ENCODE measurements at regions not wholly inside any gene's neighbourhood (a gene's known extent, or its start where the extent isn't known, plus 50 kb on each side); places are given as distances from the start of the nearest gene placed in this dataset.

DNA sequence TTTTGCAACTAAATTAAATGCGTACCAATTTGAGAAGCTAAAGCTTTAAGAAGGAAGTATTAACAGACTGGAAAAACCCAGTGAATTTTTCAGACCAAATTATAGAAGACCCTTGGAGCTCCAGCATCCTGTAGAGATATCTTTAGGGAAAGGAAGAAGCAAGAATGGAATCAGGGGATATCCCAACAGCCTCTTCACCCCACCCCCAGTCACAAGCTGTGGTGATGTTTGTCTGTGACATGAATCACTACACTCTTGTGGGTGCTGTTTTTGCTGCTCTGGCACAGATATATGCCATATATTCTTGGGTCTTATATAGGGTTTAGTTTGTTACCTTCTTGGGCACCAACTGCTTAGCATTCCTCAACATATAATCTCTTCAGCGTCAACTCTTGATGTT lies 78.5 kb upstream of the BCL6 start:
- Mint-ChIP-seq H3K4me1 (no peaks in the 10 kb centered on the region), H3K9me3 (no peaks in the 10 kb centered on the region), H3K36me3 (no peaks in the 10 kb centered on the region), H3K27me3 (ENCODE audit: low read depth) (no peaks in the 10 kb centered on the region), H3K27ac (no peak overlapping the region), H3K4me3 (no peak overlapping the region)
- ChIA-PET CTCF (no interaction called here), POLR2A (no interaction called here)
- no peak for TF ChIP-seq ZNF138 (CRISPR knock-in tag; conservative IDR thresholded peaks at IDR 0.05)
- TF ChIP-seq PRRX2 (CRISPR knock-in tag; IDR thresholded peaks at IDR 0.05), result no peak
- no peak for TF ChIP-seq NFE2L1 (CRISPR knock-in tag; IDR thresholded peaks at IDR 0.05)
- no peak for TF ChIP-seq JAZF1 (CRISPR knock-in tag; IDR thresholded peaks at IDR 0.05)
- TF ChIP-seq ZNF219 (CRISPR knock-in tag; IDR thresholded peaks at IDR 0.05; ENCODE audit: borderline replicate concordance), result no peak
- TF ChIP-seq SOX15 (CRISPR knock-in tag; IDR thresholded peaks at IDR 0.05), result no peak
- TF ChIP-seq SP1 (CRISPR knock-in tag; conservative IDR thresholded peaks at IDR 0.05), result no peak
- TF ChIP-seq MXD4 (CRISPR knock-in tag; IDR thresholded peaks at IDR 0.05; ENCODE audit: borderline replicate concordance), result no peak
- TF ChIP-seq, protein P1, sequence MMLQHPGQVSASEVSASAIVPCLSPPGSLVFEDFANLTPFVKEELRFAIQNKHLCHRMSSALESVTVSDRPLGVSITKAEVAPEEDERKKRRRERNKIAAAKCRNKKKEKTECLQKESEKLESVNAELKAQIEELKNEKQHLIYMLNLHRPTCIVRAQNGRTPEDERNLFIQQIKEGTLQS (CRISPR knock-in tag; conservative IDR thresholded peaks at IDR 0.05), result no peak
- no peak for TF ChIP-seq NFATC4 (CRISPR knock-in tag; IDR thresholded peaks at IDR 0.05)
- ATAC-seq (no peak), DNase-seq (ENCODE audit: low spot score) (no peak)

DNA sequence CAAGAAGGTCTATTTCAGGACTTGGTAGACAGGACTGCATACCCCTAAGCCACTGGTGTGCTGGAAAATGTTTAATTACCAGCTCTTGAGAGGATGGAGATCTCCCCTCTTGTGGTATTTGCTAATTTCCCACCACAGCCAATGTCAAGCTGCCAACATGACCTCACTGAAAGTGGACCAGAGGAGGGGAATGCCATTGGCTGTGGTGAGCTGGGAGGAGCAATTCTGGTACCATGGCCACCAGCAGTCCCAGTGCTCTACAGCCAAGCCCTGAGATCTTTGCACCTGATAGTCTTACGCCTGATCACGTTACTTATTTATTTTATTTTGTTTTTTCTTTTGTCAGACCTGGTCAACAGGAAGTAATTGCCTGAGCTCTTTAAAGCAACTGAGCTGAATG lies 82.5 kb upstream of the BCL6 start:
- ATAC-seq (no peak), DNase-seq (ENCODE audit: low spot score) (no peak)
- Mint-ChIP-seq H3K27ac (no peak overlapping the region), H3K4me3 (no peak overlapping the region), H3K4me1 (no peaks in the 10 kb centered on the region), H3K36me3 (no peaks in the 10 kb centered on the region), H3K9me3 (no peaks in the 10 kb centered on the region), H3K27me3 (ENCODE audit: low read depth) (no peaks in the 10 kb centered on the region)
- ChIA-PET CTCF (no interaction called here), POLR2A (no interaction called here)
- TF ChIP-seq, protein P2, sequence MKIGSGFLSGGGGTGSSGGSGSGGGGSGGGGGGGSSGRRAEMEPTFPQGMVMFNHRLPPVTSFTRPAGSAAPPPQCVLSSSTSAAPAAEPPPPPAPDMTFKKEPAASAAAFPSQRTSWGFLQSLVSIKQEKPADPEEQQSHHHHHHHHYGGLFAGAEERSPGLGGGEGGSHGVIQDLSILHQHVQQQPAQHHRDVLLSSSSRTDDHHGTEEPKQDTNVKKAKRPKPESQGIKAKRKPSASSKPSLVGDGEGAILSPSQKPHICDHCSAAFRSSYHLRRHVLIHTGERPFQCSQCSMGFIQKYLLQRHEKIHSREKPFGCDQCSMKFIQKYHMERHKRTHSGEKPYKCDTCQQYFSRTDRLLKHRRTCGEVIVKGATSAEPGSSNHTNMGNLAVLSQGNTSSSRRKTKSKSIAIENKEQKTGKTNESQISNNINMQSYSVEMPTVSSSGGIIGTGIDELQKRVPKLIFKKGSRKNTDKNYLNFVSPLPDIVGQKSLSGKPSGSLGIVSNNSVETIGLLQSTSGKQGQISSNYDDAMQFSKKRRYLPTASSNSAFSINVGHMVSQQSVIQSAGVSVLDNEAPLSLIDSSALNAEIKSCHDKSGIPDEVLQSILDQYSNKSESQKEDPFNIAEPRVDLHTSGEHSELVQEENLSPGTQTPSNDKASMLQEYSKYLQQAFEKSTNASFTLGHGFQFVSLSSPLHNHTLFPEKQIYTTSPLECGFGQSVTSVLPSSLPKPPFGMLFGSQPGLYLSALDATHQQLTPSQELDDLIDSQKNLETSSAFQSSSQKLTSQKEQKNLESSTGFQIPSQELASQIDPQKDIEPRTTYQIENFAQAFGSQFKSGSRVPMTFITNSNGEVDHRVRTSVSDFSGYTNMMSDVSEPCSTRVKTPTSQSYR (CRISPR knock-in tag; IDR thresholded peaks at IDR 0.05), result no peak
- TF ChIP-seq, protein P3, sequence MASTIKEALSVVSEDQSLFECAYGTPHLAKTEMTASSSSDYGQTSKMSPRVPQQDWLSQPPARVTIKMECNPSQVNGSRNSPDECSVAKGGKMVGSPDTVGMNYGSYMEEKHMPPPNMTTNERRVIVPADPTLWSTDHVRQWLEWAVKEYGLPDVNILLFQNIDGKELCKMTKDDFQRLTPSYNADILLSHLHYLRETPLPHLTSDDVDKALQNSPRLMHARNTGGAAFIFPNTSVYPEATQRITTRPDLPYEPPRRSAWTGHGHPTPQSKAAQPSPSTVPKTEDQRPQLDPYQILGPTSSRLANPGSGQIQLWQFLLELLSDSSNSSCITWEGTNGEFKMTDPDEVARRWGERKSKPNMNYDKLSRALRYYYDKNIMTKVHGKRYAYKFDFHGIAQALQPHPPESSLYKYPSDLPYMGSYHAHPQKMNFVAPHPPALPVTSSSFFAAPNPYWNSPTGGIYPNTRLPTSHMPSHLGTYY (CRISPR knock-in tag; IDR thresholded peaks at IDR 0.05), result no peak
- TF ChIP-seq RORB (CRISPR knock-in tag; IDR thresholded peaks at IDR 0.05), result no peak
- TF ChIP-seq, protein P4, sequence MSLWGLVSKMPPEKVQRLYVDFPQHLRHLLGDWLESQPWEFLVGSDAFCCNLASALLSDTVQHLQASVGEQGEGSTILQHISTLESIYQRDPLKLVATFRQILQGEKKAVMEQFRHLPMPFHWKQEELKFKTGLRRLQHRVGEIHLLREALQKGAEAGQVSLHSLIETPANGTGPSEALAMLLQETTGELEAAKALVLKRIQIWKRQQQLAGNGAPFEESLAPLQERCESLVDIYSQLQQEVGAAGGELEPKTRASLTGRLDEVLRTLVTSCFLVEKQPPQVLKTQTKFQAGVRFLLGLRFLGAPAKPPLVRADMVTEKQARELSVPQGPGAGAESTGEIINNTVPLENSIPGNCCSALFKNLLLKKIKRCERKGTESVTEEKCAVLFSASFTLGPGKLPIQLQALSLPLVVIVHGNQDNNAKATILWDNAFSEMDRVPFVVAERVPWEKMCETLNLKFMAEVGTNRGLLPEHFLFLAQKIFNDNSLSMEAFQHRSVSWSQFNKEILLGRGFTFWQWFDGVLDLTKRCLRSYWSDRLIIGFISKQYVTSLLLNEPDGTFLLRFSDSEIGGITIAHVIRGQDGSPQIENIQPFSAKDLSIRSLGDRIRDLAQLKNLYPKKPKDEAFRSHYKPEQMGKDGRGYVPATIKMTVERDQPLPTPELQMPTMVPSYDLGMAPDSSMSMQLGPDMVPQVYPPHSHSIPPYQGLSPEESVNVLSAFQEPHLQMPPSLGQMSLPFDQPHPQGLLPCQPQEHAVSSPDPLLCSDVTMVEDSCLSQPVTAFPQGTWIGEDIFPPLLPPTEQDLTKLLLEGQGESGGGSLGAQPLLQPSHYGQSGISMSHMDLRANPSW (CRISPR knock-in tag; conservative IDR thresholded peaks at IDR 0.05; ENCODE audit: low read depth), result no peak
- TF ChIP-seq ELF4 (CRISPR knock-in tag; IDR thresholded peaks at IDR 0.05; ENCODE audit: low read depth), result no peak
- TF ChIP-seq ZBTB21 (CRISPR knock-in tag; IDR thresholded peaks at IDR 0.05; ENCODE audit: borderline replicate concordance), result no peak
- TF ChIP-seq ZNF138 (CRISPR knock-in tag; conservative IDR thresholded peaks at IDR 0.05), result no peak
- no peak for TF ChIP-seq FOXJ3 (CRISPR knock-in tag; IDR thresholded peaks at IDR 0.05; ENCODE audit: borderline replicate concordance)
- TF ChIP-seq, protein P5, sequence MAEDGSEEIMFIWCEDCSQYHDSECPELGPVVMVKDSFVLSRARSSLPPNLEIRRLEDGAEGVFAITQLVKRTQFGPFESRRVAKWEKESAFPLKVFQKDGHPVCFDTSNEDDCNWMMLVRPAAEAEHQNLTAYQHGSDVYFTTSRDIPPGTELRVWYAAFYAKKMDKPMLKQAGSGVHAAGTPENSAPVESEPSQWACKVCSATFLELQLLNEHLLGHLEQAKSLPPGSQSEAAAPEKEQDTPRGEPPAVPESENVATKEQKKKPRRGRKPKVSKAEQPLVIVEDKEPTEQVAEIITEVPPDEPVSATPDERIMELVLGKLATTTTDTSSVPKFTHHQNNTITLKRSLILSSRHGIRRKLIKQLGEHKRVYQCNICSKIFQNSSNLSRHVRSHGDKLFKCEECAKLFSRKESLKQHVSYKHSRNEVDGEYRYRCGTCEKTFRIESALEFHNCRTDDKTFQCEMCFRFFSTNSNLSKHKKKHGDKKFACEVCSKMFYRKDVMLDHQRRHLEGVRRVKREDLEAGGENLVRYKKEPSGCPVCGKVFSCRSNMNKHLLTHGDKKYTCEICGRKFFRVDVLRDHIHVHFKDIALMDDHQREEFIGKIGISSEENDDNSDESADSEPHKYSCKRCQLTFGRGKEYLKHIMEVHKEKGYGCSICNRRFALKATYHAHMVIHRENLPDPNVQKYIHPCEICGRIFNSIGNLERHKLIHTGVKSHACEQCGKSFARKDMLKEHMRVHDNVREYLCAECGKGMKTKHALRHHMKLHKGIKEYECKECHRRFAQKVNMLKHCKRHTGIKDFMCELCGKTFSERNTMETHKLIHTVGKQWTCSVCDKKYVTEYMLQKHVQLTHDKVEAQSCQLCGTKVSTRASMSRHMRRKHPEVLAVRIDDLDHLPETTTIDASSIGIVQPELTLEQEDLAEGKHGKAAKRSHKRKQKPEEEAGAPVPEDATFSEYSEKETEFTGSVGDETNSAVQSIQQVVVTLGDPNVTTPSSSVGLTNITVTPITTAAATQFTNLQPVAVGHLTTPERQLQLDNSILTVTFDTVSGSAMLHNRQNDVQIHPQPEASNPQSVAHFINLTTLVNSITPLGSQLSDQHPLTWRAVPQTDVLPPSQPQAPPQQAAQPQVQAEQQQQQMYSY (CRISPR knock-in tag; IDR thresholded peaks at IDR 0.05), result no peak
- TF ChIP-seq, protein P6, sequence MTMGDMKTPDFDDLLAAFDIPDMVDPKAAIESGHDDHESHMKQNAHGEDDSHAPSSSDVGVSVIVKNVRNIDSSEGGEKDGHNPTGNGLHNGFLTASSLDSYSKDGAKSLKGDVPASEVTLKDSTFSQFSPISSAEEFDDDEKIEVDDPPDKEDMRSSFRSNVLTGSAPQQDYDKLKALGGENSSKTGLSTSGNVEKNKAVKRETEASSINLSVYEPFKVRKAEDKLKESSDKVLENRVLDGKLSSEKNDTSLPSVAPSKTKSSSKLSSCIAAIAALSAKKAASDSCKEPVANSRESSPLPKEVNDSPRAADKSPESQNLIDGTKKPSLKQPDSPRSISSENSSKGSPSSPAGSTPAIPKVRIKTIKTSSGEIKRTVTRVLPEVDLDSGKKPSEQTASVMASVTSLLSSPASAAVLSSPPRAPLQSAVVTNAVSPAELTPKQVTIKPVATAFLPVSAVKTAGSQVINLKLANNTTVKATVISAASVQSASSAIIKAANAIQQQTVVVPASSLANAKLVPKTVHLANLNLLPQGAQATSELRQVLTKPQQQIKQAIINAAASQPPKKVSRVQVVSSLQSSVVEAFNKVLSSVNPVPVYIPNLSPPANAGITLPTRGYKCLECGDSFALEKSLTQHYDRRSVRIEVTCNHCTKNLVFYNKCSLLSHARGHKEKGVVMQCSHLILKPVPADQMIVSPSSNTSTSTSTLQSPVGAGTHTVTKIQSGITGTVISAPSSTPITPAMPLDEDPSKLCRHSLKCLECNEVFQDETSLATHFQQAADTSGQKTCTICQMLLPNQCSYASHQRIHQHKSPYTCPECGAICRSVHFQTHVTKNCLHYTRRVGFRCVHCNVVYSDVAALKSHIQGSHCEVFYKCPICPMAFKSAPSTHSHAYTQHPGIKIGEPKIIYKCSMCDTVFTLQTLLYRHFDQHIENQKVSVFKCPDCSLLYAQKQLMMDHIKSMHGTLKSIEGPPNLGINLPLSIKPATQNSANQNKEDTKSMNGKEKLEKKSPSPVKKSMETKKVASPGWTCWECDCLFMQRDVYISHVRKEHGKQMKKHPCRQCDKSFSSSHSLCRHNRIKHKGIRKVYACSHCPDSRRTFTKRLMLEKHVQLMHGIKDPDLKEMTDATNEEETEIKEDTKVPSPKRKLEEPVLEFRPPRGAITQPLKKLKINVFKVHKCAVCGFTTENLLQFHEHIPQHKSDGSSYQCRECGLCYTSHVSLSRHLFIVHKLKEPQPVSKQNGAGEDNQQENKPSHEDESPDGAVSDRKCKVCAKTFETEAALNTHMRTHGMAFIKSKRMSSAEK (CRISPR knock-in tag; IDR thresholded peaks at IDR 0.05; ENCODE audit: borderline replicate concordance), result no peak
- TF ChIP-seq, protein P7, sequence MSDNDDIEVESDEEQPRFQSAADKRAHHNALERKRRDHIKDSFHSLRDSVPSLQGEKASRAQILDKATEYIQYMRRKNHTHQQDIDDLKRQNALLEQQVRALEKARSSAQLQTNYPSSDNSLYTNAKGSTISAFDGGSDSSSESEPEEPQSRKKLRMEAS (CRISPR knock-in tag; IDR thresholded peaks at IDR 0.05), result no peak
- no peak for TF ChIP-seq ZNF232 (CRISPR knock-in tag; IDR thresholded peaks at IDR 0.05)
- no peak for TF ChIP-seq ZNF416 (CRISPR knock-in tag; IDR thresholded peaks at IDR 0.05)

Measured in WTC11 (cell line).